ENCODE measurements at regions not wholly inside any gene's neighbourhood (a gene's known extent, or its start where the extent isn't known, plus 50 kb on each side); places are given as distances from the start of the nearest gene placed in this dataset.

- TF ChIP-seq CTCF (IDR thresholded peaks at IDR 0.05), result no peak
- TF ChIP-seq EZH2 (IDR thresholded peaks at IDR 0.05; ENCODE audit: borderline replicate concordance, insufficient read depth, low read depth, low read length, poor library complexity, severe bottlenecking), result no peak
Observed at GRCh38 chr12:18811273-18811672, 73.4 kb downstream of the CAPZA3 start.

Measured in B cell (primary cell).